K562 (cell line): ENCODE measurements at regions not wholly inside any gene's neighbourhood (a gene's known extent, or its start where the extent isn't known, plus 50 kb on each side); places are given as distances from the start of the nearest gene placed in this dataset.

Source experiments
- DEAF1 ChIP-seq: fragments of 450-650 bp; formaldehyde crosslinking; IDR thresholded peaks from 2 replicates; pipeline ENCODE4 v1.4.0; 2020; ENCODE audit warnings: mild to moderate bottlenecking, moderate library complexity
- PTBP1 ChIP-seq: fragments of 200-400 bp; formaldehyde crosslinking; IDR thresholded peaks from 2 replicates; pipeline ENCODE4 v1.6.1; 2017; ENCODE audit warnings: low read depth, low read length
- ZNF24 ChIP-seq: fragments of 450-650 bp; IDR thresholded peaks from 2 replicates; pipeline ENCODE4 v1.6.1; 2016

- TF ChIP-seq DEAF1 (CRISPR knock-in tag), result no peak
- no peak for TF ChIP-seq ZNF24
- TF ChIP-seq PTBP1, result no peak
Observed at GRCh38 chr9:1909322-1909721, 105.8 kb upstream of the SMARCA2 start.
